Epithelial cell of proximal tubule (primary cell): ENCODE measurements at regions not wholly inside any gene's neighbourhood (a gene's known extent, or its start where the extent isn't known, plus 50 kb on each side); places are given as distances from the start of the nearest gene placed in this dataset.

ENCODE experiments used
- DNase-seq: peaks from one replicate; pipeline ENCODE4 v3.0.0-alpha.2; 2011; ENCODE audit warnings: low read depth
- H3K4me3 ChIP-seq: 2 replicates; pipeline ENCODE4 v1.5.1; 2011; ENCODE audit warnings: low read depth, mild to moderate bottlenecking, low read length
- TF ChIP-seq, protein P1 (sequence below): conservative IDR thresholded peaks from 2 replicates; pipeline ENCODE4 v1.5.1; 2012; ENCODE audit warnings: low read depth, mild to moderate bottlenecking, low read length

DNA sequence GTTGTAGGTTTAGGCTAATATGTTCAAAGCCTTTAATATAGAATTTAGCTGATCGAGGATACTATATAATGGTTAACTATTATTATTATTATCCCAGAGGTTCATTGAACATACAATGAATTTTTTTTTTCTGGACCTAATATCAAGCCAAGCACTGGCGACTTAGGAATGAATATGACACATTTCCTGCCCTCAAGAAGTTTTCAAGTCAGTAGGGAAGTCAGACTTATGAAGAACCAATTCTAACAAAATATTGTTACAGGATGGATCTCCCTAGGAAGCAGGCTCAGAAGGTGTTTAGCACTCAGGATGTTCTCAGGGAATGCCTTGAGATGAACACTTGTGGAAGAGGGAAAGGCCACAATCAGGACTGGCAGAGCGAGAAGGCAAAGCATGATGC is 211.8 kb upstream of the FGGY start:
- TF ChIP-seq, protein P1, sequence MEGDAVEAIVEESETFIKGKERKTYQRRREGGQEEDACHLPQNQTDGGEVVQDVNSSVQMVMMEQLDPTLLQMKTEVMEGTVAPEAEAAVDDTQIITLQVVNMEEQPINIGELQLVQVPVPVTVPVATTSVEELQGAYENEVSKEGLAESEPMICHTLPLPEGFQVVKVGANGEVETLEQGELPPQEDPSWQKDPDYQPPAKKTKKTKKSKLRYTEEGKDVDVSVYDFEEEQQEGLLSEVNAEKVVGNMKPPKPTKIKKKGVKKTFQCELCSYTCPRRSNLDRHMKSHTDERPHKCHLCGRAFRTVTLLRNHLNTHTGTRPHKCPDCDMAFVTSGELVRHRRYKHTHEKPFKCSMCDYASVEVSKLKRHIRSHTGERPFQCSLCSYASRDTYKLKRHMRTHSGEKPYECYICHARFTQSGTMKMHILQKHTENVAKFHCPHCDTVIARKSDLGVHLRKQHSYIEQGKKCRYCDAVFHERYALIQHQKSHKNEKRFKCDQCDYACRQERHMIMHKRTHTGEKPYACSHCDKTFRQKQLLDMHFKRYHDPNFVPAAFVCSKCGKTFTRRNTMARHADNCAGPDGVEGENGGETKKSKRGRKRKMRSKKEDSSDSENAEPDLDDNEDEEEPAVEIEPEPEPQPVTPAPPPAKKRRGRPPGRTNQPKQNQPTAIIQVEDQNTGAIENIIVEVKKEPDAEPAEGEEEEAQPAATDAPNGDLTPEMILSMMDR = no peak
- H3K4me3 ChIP-seq = no peak overlapping the region
- no peak for DNase-seq

DNA sequence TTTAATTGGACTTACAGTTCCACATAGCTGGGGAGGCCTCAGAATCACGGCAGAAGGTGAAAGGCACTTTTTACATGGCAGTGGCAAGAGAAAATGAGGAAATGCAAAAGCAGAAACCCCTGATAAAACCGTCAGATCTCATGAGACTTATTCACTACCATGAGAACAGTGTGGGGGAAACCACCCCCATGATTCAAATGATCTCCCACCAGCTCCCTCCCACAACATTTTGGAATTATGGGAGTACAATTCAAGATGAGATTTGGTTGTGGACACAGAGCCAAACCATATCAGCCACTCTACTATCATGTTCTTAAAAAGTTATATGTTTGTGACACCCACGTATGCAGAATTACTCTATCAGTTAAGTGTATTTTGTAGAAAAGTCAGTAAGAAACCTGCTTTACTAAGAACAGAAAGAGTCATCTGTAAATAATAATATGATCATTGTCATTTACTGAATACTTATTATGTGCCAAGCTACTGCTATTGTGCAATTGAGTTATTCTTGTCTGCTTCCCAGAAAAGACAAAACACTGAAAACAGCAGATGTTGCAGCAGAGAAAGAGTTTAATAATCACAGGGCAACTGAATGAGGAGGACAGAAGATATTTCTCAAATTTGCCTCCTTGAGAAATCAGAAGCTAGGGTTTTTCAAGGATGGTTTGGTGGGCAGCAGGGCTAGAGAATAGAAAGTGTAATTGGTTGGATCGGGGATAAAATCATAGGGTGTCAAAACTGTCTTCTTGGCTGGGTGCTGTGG is 207.7 kb upstream of the FGGY start:
- no peak for DNase-seq
- TF ChIP-seq, protein P1 = no peak
- no peak overlapping the region for H3K4me3 ChIP-seq

DNA sequence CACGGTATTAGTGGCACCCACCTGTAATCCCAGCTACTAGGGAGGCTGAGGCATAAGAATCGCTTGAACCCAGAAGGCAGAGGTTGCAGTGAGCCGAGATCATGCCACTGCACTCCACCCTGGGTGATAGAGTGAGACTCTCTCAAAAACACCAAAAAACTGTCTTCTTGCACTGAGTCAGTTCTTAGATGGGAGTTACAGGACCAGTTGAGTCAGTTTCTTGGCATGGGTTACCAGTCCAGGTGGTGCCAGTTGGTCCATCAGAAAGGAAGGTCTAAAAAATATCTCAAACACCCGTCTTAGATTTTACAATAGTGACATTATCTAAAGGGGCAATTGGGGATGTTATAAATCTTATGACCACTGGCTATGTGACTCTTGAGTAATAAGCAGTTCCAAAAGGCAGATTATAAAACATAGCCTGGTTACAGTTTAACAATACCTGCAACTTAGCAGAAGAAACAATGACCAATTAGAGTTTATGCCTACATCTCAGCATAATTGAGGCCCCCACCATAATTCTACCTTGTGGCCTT is 206.9 kb upstream of the FGGY start:
- TF ChIP-seq, protein P1 = no peak
- no peak for DNase-seq
- H3K4me3 ChIP-seq = no peak overlapping the region

DNA sequence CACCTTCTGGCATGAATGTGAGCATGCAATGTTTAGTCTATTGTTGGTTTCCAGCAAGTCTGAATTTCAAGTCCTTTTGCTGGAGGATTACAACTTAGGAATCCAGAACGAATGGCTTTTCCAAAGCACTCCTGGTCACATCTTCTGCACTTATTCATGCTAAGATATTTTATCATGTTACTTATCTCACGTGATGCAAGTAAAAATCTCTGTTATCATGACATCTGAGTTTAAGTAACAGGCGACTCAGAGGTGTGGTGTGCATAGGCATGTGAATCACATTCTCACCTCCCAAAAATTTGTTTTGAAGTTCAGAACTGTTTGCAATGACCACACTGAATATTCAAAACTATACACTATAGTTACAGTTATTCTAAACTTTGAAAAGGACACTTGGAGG is 204.8 kb upstream of the FGGY start:
- TF ChIP-seq, protein P1 = no peak
- no peak overlapping the region for H3K4me3 ChIP-seq
- no peak for DNase-seq

- TF ChIP-seq, protein P1 = no peak
- no peak for DNase-seq
- H3K4me3 ChIP-seq = no peak overlapping the region
Measured at GRCh38 chr1:59094001-59094400, 202.9 kb upstream of the FGGY start.

GRCh38 chr1:59096501-59096900 is 200.4 kb upstream of the FGGY start:
- DNase-seq = no peak
- H3K4me3 ChIP-seq = no peak overlapping the region
- TF ChIP-seq, protein P1 = no peak

GRCh38 chr1:59098655-59099054 is 198.2 kb upstream of the FGGY start:
- TF ChIP-seq, protein P1 = no peak
- H3K4me3 ChIP-seq = no peak overlapping the region
- no peak for DNase-seq
